GM12873 (cell line): ENCODE measurements at regions not wholly inside any gene's neighbourhood (a gene's known extent, or its start where the extent isn't known, plus 50 kb on each side); places are given as distances from the start of the nearest gene placed in this dataset.

ENCODE experiments used
- CTCF ChIP-seq: IDR thresholded peaks from 2 replicates; pipeline ENCODE4 v1.5.1; 2012; ENCODE audit warnings: low read depth, mild to moderate bottlenecking, moderate library complexity, low read length, control low read depth; ENCODE audit not compliant: insufficient read depth; ENCODE audit errors: missing control alignments

- TF ChIP-seq CTCF = no peak
Observed at GRCh38 chr19:27890696-27891095, 1322.3 kb downstream of the UQCRFS1 start.

DNA sequence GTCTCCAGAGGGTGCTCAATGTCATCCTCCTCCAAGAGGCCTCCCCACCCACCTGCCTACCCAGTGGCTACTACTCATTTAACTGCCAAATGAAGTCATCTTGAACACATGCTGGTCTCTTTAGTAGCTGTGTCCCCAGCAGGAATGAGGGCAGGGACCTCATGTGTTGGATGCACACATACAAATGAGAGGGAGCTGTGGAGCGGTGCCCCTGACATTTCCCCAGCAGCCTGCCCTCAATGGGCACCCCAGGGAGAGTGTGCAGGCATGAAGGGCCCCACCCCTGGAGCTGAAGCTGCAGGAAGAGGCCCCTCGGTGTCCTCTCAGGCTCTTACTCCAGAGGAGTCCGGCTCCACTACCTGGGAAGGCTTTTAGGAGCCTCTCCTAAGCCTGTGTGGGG lies 1322.7 kb downstream of the UQCRFS1 start:
- no peak for TF ChIP-seq CTCF

DNA sequence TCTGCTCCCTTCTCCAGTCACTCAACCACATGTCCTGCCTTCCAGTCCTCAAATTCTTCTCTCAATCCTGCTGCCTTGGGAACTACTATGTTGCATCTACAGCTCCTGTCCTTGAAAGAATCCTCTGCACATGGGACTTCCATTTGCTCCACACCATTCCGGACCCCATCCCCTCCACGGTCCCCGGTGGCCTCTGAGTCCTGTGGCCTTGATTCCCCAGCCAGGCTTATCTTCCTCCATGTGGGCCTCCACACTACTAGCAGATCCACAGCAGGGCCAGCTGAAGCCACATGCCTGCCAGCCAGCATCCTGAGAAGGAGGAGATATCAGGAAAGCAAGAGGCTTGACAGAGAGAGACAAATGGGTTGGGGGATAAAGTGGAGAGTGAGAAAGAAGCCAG lies 1323.8 kb downstream of the UQCRFS1 start:
- no peak for TF ChIP-seq CTCF

GRCh38 chr19:27887946-27888345 lies 1325.0 kb downstream of the UQCRFS1 start:
- TF ChIP-seq CTCF = no peak

DNA sequence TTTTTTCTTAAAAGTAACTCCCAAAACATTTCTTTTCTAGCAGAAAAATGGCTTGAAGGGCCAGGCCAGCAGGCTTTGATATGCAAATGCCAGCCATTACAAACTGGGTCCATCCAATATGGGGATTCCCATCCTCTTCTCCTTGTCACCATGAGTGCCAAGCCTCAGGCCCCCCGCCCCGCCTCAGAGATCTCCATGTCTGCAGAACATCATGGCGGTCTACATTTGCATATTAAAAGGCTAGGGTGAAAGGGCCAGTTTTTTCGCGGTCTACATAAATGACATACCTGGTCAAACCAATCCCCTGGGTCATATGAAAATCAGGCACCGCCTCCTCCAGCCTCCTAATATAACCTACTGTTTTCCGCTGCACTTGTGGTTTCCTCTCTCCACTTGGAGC lies 1327.6 kb downstream of the UQCRFS1 start:
- TF ChIP-seq CTCF = no peak

GRCh38 chr19:27884376-27884775 lies 1328.6 kb downstream of the UQCRFS1 start:
- TF ChIP-seq CTCF = no peak

GRCh38 chr19:27881213-27881612 lies 1331.7 kb downstream of the UQCRFS1 start:
- TF ChIP-seq CTCF = no peak
